Suprapubic skin (tissue), 4 donors: ENCODE measurements at regions not wholly inside any gene's neighbourhood (a gene's known extent, or its start where the extent isn't known, plus 50 kb on each side); places are given as distances from the start of the nearest gene placed in this dataset.

ENCODE experiments used
- DNase-seq, 2 donors: peaks; one replicate each; pipeline ENCODE4 v3.0.0-alpha.2; 2019; ENCODE audit warnings: low spot score in 2 of 2
- H3K27ac ChIP-seq: fragments of 200-600 bp; sonication (generic); one replicate; pipeline ENCODE4 v1.5.1; 2019
- H3K27me3 ChIP-seq: fragments of 200-600 bp; sonication (generic); one replicate; pipeline ENCODE4 v1.5.1; 2019
- H3K36me3 ChIP-seq: fragments of 200-600 bp; sonication (generic); one replicate; pipeline ENCODE4 v1.5.1; 2019
- H3K4me1 ChIP-seq: fragments of 200-600 bp; sonication (generic); one replicate; pipeline ENCODE4 v1.5.1; 2019
- H3K4me3 ChIP-seq: fragments of 200-600 bp; sonication (generic); one replicate; pipeline ENCODE4 v1.5.1; 2019; ENCODE audit warnings: mild to moderate bottlenecking
- H3K9me3 ChIP-seq: fragments of 200-600 bp; sonication (generic); one replicate; pipeline ENCODE4 v1.5.1; 2019
- CTCF ChIP-seq, 2 donors: fragments of 200-600 bp in 1 of 2; fragments of 450-650 bp in 1 of 2; sonication (generic) in 1 of 2; IDR thresholded peaks; one replicate each; pipeline ENCODE4 v1.5.1; 2016 to 2019; ENCODE audit warnings: antibody characterized with exemption in 2 of 2, mild to moderate bottlenecking in 1 of 2, moderate library complexity in 1 of 2
- EP300 ChIP-seq: sonication (generic); formaldehyde crosslinking; IDR thresholded peaks from one replicate; pipeline ENCODE4 v1.6.1; 2017; ENCODE audit warnings: antibody characterized with exemption
- POLR2A ChIP-seq, 2 donors: fragments of 450-650 bp; IDR thresholded peaks; one replicate each; pipeline ENCODE4 v1.6.1; 2017; ENCODE audit warnings: antibody characterized with exemption in 2 of 2, mild to moderate bottlenecking in 2 of 2, moderate library complexity in 2 of 2
- POLR2AphosphoS5 ChIP-seq, 3 donors: sonication (generic); formaldehyde crosslinking; IDR thresholded peaks; one replicate each; pipeline ENCODE4 v1.6.1; 2017; ENCODE audit warnings: antibody characterized with exemption in 3 of 3
- WGBS: methylation state at CpG from one replicate; pipeline ENCODE4 v1.1.5; 2018; 5-methylcytosine and 5-hydroxymethylcytosine counted together

- Histone ChIP-seq H3K27me3 (no peaks in the 10 kb centered on the region), H3K36me3 (no peaks in the 10 kb centered on the region), H3K27ac (no peak overlapping the region), H3K9me3 (no peaks in the 10 kb centered on the region), H3K4me3 (no peak overlapping the region), H3K4me1 (no peaks in the 10 kb centered on the region)
- no peak for DNase-seq
- TF ChIP-seq POLR2A (IDR thresholded peaks at IDR 0.05): no peak
- TF ChIP-seq EP300: no peak
- no peak for TF ChIP-seq POLR2AphosphoS5 (IDR thresholded peaks at IDR 0.05)
- no peak for TF ChIP-seq CTCF (IDR thresholded peaks at IDR 0.05)
- 59% methylated on average over 3 of the region's 3 CpGs for WGBS
Measured at GRCh38 chr10:55400075-55400849, 599.2 kb upstream of the PCDH15 start.

- WGBS: 60% methylated on average over 1 of the region's 1 CpG
- Histone ChIP-seq H3K27me3 (no peaks in the 10 kb centered on the region), H3K9me3 (no peaks in the 10 kb centered on the region), H3K4me3 (no peak overlapping the region), H3K36me3 (no peaks in the 10 kb centered on the region), H3K4me1 (no peaks in the 10 kb centered on the region), H3K27ac (no peak overlapping the region)
- TF ChIP-seq POLR2AphosphoS5 (IDR thresholded peaks at IDR 0.05) (no peak), EP300 (no peak), CTCF (IDR thresholded peaks at IDR 0.05) (no peak), POLR2A (IDR thresholded peaks at IDR 0.05) (no peak)
- DNase-seq: no peak
Measured at GRCh38 chr10:55398497-55398882, 597.5 kb upstream of the PCDH15 start.

- Histone ChIP-seq H3K9me3 (no peaks in the 10 kb centered on the region), H3K4me1 (no peaks in the 10 kb centered on the region), H3K27ac (no peak overlapping the region), H3K27me3 (no peaks in the 10 kb centered on the region), H3K36me3 (no peaks in the 10 kb centered on the region), H3K4me3 (no peak overlapping the region)
- WGBS: 81% methylated on average over 7 of the region's 7 CpGs
- no peak for TF ChIP-seq POLR2AphosphoS5 (IDR thresholded peaks at IDR 0.05)
- TF ChIP-seq CTCF (IDR thresholded peaks at IDR 0.05): no peak
- no peak for TF ChIP-seq EP300
- TF ChIP-seq POLR2A (IDR thresholded peaks at IDR 0.05): no peak
- no peak for DNase-seq
Measured at GRCh38 chr10:55397777-55398496, 596.9 kb upstream of the PCDH15 start.

- WGBS: 71% methylated on average over 1 of the region's 1 CpG
- Histone ChIP-seq H3K9me3 (no peaks in the 10 kb centered on the region), H3K4me3 (no peak overlapping the region), H3K36me3 (no peaks in the 10 kb centered on the region), H3K27me3 (no peaks in the 10 kb centered on the region), H3K4me1 (no peaks in the 10 kb centered on the region), H3K27ac (no peak overlapping the region)
- TF ChIP-seq POLR2A (IDR thresholded peaks at IDR 0.05): no peak
- no peak for TF ChIP-seq CTCF (IDR thresholded peaks at IDR 0.05)
- no peak for TF ChIP-seq POLR2AphosphoS5 (IDR thresholded peaks at IDR 0.05)
- TF ChIP-seq EP300: no peak
- DNase-seq: no peak
Measured at GRCh38 chr10:55378196-55378595, 577.2 kb upstream of the PCDH15 start.

- Histone ChIP-seq H3K4me3 (no peak overlapping the region), H3K9me3 (no peaks in the 10 kb centered on the region), H3K36me3 (no peaks in the 10 kb centered on the region), H3K27ac (no peak overlapping the region), H3K4me1 (no peaks in the 10 kb centered on the region), H3K27me3 (no peaks in the 10 kb centered on the region)
- no peak for DNase-seq
- TF ChIP-seq EP300 (no peak), POLR2A (IDR thresholded peaks at IDR 0.05) (no peak), POLR2AphosphoS5 (IDR thresholded peaks at IDR 0.05) (no peak), CTCF (IDR thresholded peaks at IDR 0.05) (no peak)
- 23% methylated on average over 2 of the region's 2 CpGs for WGBS
Measured at GRCh38 chr10:55374917-55375316, 573.9 kb upstream of the PCDH15 start.
